ENCODE measurements at regions not wholly inside any gene's neighbourhood (a gene's known extent, or its start where the extent isn't known, plus 50 kb on each side); places are given as distances from the start of the nearest gene placed in this dataset.

DNA sequence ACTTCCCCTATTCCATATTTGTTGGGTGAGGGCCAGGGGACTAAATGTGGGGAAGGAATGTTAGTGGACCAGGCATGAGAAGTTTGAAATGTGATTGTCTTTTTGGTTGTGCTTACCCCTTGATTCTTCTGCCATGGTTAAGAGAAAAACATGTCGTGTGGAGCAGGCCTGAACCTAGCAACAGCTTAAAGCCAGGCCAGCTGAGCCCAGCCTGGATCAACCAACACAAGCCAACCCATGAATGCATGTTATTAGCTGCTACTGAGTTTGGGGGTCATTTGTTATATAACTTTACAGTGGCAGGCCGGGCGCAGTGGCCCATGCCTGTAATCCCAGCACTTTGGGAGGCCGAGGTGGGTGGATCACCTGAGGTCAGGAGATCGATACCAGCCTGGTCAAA lies 52.4 kb upstream of the TRIO start:
- DNase-seq = no peak
- H3K36me3 ChIP-seq = no peaks in the 10 kb centered on the region
- no peak overlapping the region for H3K27ac ChIP-seq
- H3K4me1 ChIP-seq = no peaks in the 10 kb centered on the region
- WGBS (ENCODE audit: insufficient coverage, low coverage, low lambda C conversion rate, missing lambda C conversion rate) = 76% methylated on average over 5 of the region's 5 CpGs
- H3K9me3 ChIP-seq = no peaks in the 10 kb centered on the region
- H3K27me3 ChIP-seq = no peaks in the 10 kb centered on the region
- no peak overlapping the region for H3K4me3 ChIP-seq
- TF ChIP-seq, protein P1, sequence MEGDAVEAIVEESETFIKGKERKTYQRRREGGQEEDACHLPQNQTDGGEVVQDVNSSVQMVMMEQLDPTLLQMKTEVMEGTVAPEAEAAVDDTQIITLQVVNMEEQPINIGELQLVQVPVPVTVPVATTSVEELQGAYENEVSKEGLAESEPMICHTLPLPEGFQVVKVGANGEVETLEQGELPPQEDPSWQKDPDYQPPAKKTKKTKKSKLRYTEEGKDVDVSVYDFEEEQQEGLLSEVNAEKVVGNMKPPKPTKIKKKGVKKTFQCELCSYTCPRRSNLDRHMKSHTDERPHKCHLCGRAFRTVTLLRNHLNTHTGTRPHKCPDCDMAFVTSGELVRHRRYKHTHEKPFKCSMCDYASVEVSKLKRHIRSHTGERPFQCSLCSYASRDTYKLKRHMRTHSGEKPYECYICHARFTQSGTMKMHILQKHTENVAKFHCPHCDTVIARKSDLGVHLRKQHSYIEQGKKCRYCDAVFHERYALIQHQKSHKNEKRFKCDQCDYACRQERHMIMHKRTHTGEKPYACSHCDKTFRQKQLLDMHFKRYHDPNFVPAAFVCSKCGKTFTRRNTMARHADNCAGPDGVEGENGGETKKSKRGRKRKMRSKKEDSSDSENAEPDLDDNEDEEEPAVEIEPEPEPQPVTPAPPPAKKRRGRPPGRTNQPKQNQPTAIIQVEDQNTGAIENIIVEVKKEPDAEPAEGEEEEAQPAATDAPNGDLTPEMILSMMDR (IDR thresholded peaks at IDR 0.05) = no peak
- TF ChIP-seq POLR2A (IDR thresholded peaks at IDR 0.05) = no peak
- no peak for ATAC-seq
- intact Hi-C loops (cut with DNase I) = no loop called here

DNA sequence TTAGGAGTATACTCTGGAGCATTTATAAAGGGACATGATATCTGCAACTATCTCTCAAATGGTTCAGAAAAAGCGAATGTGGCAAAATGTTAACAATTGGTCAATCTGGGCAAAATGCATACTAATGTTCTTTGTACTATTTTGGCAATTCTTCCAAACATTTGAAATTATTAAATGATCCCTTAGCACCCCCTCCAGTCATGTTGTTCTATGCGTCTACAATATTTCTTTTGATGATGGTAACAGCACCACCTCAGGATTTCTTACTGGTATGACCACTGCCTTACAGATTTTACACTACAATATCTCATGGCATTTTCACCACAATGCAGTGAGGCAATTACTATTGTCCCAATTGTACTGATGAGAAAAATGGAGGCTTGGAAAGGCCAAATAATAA lies 52.9 kb upstream of the TRIO start:
- H3K4me3 ChIP-seq = no peak overlapping the region
- WGBS (ENCODE audit: insufficient coverage, low coverage, low lambda C conversion rate, missing lambda C conversion rate) = 87% methylated on average over 2 of the region's 2 CpGs
- no peaks in the 10 kb centered on the region for H3K36me3 ChIP-seq
- intact Hi-C loops (cut with DNase I) = no loop called here
- H3K27ac ChIP-seq = no peak overlapping the region
- ATAC-seq (no peak), DNase-seq (no peak)
- no peaks in the 10 kb centered on the region for H3K4me1 ChIP-seq
- H3K9me3 ChIP-seq = no peaks in the 10 kb centered on the region
- H3K27me3 ChIP-seq = no peaks in the 10 kb centered on the region
- TF ChIP-seq, protein P1 (IDR thresholded peaks at IDR 0.05) = no peak
- TF ChIP-seq POLR2A (IDR thresholded peaks at IDR 0.05) = no peak

DNA sequence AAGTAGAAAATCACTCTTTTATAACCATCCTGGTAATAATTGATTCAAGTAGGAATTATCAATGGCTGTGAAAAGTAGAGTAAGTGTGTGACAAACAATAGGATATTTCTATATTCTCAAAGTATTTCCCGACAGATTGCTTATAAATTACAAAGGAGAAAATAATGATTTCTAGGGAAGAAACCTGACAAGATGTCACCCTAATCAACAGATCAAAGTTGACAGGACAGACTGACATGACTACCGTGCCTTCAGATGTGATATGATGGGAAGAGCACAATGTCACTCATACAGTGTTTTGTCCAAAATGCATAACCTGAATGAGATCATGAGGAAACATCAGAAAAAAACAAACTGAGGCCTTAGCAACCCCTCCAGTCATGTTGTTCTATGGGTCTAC lies 53.9 kb upstream of the TRIO start:
- H3K36me3 ChIP-seq = no peaks in the 10 kb centered on the region
- no peak for TF ChIP-seq POLR2A (IDR thresholded peaks at IDR 0.05)
- TF ChIP-seq, protein P1 (IDR thresholded peaks at IDR 0.05) = no peak
- H3K27ac ChIP-seq = no peak overlapping the region
- WGBS (ENCODE audit: insufficient coverage, low coverage, low lambda C conversion rate, missing lambda C conversion rate) = 70% methylated on average over 2 of the region's 2 CpGs
- H3K4me3 ChIP-seq = no peak overlapping the region
- DNase-seq (no peak), ATAC-seq (no peak)
- H3K27me3 ChIP-seq = no peaks in the 10 kb centered on the region
- intact Hi-C loops (cut with DNase I) = no loop called here
- H3K4me1 ChIP-seq = no peaks in the 10 kb centered on the region
- H3K9me3 ChIP-seq = no peaks in the 10 kb centered on the region

DNA sequence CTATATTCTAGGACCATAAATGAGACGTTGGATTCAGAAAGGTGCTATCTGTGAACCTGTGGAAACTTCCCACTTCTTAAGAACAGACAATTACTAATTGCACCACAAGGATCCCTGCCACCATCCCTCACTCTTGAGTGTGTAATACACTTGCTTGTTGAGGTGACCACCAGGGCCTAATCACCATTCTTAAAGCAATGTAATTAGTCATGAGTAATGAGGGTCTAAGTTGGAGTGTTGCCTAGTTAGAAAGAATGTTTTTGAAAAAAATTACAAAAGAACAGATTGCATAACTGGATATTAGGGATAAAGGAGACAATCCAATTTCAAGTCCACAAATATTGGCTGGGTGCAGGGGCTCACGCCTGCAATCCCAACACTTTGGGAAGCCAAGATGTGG lies 56.9 kb upstream of the TRIO start:
- 55% methylated on average over 2 of the region's 2 CpGs for WGBS (ENCODE audit: insufficient coverage, low coverage, low lambda C conversion rate, missing lambda C conversion rate)

More for the DNA sequence above, 56.9 kb upstream of the TRIO start:
- no peaks in the 10 kb centered on the region for H3K9me3 ChIP-seq
- H3K36me3 ChIP-seq = no peaks in the 10 kb centered on the region
- no peak overlapping the region for H3K4me3 ChIP-seq
- H3K27me3 ChIP-seq = no peaks in the 10 kb centered on the region
- ATAC-seq = no peak
- H3K4me1 ChIP-seq = no peaks in the 10 kb centered on the region
- no peak for DNase-seq
- H3K27ac ChIP-seq = no peak overlapping the region
- intact Hi-C loops (cut with DNase I) = no loop called here
- no peak for TF ChIP-seq POLR2A (IDR thresholded peaks at IDR 0.05)
- TF ChIP-seq, protein P1 (IDR thresholded peaks at IDR 0.05) = no peak

Measured in right lobe of liver (tissue), 6 donors.